ENCODE measurements at regions not wholly inside any gene's neighbourhood (a gene's known extent, or its start where the extent isn't known, plus 50 kb on each side); places are given as distances from the start of the nearest gene placed in this dataset.
"Not testable (repeated sequence)": the region's sequence is repeated elsewhere in the genome, so short reads cannot be mapped to it uniquely, and the experiment has no call there.

DNA sequence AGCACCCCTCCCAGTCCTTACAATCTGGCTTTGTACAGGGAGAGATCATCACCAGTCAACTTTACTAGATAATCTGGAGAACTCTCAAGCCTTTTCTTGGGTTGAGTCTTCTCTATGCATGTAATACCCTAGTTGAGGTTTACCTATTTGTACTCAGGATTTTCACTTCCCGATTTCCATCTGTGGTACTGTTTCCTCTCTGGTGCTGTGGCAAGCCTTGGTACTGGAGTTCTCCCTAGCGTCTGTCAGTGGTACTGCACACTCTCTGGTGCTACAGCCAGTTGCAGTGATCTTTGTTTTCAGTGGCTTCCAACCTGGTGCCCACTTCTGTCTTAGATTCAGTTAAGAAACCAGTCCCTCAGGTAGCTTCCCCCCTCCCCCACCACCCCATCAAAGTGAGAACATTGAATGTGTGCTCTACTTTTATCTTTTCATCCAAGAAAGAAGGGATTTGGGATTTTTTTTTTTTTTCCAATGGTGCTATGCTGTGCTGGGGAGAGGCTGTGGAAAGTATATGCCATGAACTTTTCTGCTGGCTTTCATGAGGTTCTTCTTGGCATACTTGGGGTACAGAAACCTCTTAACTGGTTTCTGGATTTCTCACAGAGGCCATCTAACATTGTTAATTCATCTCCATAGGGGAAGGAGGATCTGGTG, 69.4 kb upstream of the EVL start:
- ChIA-PET CTCF (interaction anchor here (0.6 to 3.1 kb wide), 8 partner anchors 12 to 262 kb away, joined by 3 to 13 read pairs (median 4); no protein-coding TSS in a partner anchor), POLR2A (no interaction called here)
- peak; percentile 77 for DNase-seq (ENCODE audit: extremely low spot score)
- TF ChIP-seq, protein P1, sequence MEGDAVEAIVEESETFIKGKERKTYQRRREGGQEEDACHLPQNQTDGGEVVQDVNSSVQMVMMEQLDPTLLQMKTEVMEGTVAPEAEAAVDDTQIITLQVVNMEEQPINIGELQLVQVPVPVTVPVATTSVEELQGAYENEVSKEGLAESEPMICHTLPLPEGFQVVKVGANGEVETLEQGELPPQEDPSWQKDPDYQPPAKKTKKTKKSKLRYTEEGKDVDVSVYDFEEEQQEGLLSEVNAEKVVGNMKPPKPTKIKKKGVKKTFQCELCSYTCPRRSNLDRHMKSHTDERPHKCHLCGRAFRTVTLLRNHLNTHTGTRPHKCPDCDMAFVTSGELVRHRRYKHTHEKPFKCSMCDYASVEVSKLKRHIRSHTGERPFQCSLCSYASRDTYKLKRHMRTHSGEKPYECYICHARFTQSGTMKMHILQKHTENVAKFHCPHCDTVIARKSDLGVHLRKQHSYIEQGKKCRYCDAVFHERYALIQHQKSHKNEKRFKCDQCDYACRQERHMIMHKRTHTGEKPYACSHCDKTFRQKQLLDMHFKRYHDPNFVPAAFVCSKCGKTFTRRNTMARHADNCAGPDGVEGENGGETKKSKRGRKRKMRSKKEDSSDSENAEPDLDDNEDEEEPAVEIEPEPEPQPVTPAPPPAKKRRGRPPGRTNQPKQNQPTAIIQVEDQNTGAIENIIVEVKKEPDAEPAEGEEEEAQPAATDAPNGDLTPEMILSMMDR (IDR thresholded peaks at IDR 0.05; ENCODE audit: control extremely low read depth, extremely low read depth, low read depth, missing control alignments) = peak; percentile 79

DNA sequence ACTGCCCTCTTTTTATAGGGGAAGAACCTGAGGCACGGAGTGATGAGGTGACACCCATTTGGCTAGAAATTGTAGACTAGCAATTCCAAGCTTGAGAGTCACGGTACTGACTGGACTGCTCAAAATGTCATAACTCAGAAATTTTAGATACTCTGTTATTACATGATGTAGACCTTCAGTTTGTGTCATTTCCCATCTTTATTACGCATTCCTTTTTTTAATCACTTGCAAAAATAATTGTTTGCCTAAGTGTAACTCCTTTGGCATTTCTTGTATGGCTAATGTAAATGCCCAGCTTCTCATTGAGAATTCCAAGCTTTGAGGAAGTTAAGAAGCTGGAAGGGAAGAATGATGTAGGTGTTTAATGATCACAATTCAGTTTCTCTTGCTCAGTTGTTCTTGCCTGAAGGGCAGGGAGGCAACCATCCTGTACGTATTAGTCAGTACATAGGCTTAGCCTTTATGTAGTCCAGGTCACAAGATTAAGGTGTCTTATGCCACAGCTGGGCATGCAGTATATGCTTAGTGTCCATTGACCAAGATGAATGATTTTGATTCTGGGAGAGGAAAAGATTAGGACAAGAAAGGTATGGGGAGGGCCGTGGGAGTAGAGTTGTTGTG, 68.2 kb upstream of the EVL start:
- ChIA-PET POLR2A (no interaction called here), CTCF (interaction anchor here (0.9 to 3.1 kb wide), 9 partner anchors 9 to 74 kb away, joined by 3 to 13 read pairs (median 4); no protein-coding TSS in a partner anchor)
- TF ChIP-seq, protein P1 (IDR thresholded peaks at IDR 0.05; ENCODE audit: control extremely low read depth, extremely low read depth, low read depth, missing control alignments) = no peak

DNA sequence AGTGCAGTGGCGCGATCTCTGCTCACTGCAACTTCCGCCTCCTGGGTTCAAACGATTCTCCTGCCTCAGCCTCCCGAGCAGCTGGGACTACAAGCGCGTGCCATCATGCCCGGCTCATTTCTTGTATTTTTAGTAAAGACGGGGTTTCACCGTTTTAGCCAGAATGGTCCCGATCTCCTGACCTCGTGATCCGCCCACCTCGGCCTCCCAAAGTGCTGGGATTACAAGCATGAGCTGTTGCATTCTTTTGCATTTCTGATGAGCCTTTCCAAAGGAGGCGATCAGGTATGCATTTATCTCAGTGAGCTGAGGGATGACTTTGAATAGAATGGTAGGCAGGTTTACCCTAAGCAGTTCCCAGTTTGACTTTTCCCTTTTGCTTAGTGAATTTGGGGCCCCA, 64.8 kb upstream of the EVL start:
- ChIA-PET POLR2A (interaction anchor here (0.6 kb wide), 1 partner anchor 107 kb away, joined by 3 read pairs; no protein-coding TSS in a partner anchor), CTCF (interaction anchor here (1.5 to 2.6 kb wide), 4 partner anchors 9 to 25 kb away, joined by 3 to 9 read pairs (median 4); no protein-coding TSS in a partner anchor)

More for the DNA sequence above, 68.2 kb upstream of the EVL start:
- DNase-seq (ENCODE audit: extremely low spot score) = no peak

DNA sequence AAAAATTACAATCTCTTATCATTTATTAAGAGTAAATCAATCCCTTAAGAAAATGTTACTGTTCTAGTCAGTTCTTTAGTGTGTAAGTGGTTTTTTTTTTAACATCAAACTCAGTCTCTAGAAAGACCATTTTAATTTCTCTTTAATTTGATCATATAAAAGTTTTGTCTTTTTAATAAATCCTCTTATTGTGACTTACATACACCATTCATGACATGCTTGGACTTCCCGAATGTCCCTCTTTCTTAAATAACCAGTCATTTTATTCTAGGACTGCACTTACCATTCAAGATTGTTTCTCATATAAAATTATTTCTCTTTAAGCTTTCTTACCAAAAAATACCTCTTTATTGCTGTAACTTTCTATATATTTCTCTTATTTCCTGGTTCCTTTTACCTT, 60.8 kb upstream of the EVL start:
- CTCF ChIA-PET = interaction anchor here (1.0 to 3.8 kb wide), 5 partner anchors 13 to 104 kb away, joined by 3 to 22 read pairs (median 6); no protein-coding TSS in a partner anchor
- no peak for DNase-seq (ENCODE audit: extremely low spot score)
- TF ChIP-seq, protein P1 (IDR thresholded peaks at IDR 0.05; ENCODE audit: control extremely low read depth, extremely low read depth, low read depth, missing control alignments) = no peak
- POLR2A ChIA-PET = no interaction called here

More for the DNA sequence above, 64.8 kb upstream of the EVL start:
- DNase-seq (ENCODE audit: extremely low spot score) = not testable (repeated sequence)

DNA sequence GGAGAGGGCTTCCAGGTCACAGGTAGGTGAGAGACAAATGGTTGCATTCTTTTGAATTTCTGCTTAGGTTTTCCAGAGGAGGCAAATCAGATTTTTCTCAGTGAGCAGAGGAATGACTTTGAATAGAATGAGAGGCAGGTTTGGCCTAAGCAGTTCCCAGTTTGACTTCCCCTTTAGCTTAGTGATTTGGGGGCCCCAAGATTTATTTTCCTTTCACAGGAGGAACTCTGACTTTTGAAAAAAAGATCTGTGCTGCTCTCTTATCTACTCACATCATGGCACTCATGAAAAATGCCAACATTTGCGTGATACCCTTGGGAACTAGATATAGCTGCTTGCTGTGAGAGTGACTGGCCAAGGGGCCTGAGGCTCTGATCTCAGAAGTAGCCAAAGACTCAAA, 58.0 kb upstream of the EVL start:
- CTCF ChIA-PET = interaction anchor here (0.6 to 3.8 kb wide), 10 partner anchors 10 to 186 kb away, joined by 3 to 22 read pairs (median 4); no protein-coding TSS in a partner anchor
- POLR2A ChIA-PET = no interaction called here
- no peak for DNase-seq (ENCODE audit: extremely low spot score)
- TF ChIP-seq, protein P1 (IDR thresholded peaks at IDR 0.05; ENCODE audit: control extremely low read depth, extremely low read depth, low read depth, missing control alignments) = no peak

DNA sequence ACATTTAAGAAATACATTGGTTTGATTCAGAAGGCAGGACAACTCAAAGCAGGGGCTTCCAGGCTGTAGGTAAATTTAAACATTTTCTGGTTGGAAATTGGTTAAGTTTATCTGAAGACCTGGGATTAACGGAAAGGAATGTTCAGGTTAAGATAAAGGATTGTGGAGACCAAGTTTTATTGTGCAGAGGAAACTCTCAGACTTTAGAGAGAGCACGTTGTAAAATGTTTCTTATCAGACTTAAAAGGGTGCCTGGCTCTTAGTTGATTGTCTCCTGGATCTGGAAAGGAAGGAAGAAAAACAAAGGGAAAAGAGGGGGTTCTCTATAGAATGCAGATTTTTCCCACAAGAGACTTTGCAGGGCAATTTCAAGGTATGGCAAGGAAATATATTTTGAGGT, 55.4 kb upstream of the EVL start:
- POLR2A ChIA-PET; CTCF ChIA-PET; DNase-seq (ENCODE audit: extremely low spot score): not testable (repeated sequence)

- ChIA-PET CTCF (interaction anchor here (1.2 to 1.3 kb wide), 2 partner anchors 13 to 34 kb away, joined by 3 read pairs; no protein-coding TSS in a partner anchor), POLR2A (no interaction called here)
- no peak for DNase-seq (ENCODE audit: extremely low spot score)
- TF ChIP-seq, protein P1 (IDR thresholded peaks at IDR 0.05; ENCODE audit: control extremely low read depth, extremely low read depth, low read depth, missing control alignments) = no peak
Measured at GRCh38 chr14:100010679-100011078, 54.5 kb upstream of the EVL start.
